ENCODE measurements at regions not wholly inside any gene's neighbourhood (a gene's known extent, or its start where the extent isn't known, plus 50 kb on each side); places are given as distances from the start of the nearest gene placed in this dataset.

GRCh38 chr17:22435231-22435974 lies 743.1 kb downstream of the KCNJ18 start:
- no peak for DNase-seq (ENCODE audit: low read depth)

DNA sequence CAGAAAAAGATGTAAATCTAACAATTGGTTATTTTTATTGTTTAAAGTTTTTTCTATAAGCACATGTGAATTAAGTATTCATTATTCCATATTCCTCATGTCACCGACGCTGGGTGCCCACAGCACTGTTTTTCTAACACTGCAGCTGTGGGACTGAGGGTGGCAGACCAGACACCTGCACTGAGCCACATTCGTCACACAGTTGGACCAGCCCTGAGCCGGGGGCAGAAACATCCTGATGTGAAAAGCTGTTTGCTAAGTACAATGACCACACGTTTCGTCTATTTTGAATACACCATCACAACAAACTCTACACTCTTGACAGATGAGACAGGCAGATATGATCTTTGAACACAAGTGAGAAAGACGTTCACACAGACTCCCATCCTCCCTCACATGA lies 749.5 kb downstream of the KCNJ18 start:
- no peak for DNase-seq (ENCODE audit: low read depth)

DNA sequence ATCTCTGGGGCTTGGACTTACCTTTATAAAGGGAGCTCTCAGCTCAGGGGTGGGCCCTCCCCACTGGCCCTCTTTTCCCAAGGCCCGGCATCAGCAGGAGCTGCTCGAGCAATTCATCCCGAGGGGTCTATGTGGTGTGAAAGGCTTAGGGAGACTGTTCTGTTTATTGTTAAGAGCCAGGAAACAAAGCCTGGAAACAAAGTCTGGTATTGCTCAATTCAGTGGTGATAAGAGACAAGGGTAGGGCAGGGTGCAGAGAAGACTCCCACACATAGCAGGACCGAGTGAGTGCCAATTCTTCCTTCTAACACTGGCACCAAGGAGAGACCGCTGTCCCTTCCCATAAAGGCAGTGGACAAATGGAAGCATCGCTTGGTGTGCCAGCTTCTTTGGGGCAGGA lies 750.7 kb downstream of the KCNJ18 start:
- no peak for DNase-seq (ENCODE audit: low read depth)

GRCh38 chr17:22453181-22453580 lies 760.9 kb downstream of the KCNJ18 start:
- DNase-seq (ENCODE audit: low read depth): no peak

DNA sequence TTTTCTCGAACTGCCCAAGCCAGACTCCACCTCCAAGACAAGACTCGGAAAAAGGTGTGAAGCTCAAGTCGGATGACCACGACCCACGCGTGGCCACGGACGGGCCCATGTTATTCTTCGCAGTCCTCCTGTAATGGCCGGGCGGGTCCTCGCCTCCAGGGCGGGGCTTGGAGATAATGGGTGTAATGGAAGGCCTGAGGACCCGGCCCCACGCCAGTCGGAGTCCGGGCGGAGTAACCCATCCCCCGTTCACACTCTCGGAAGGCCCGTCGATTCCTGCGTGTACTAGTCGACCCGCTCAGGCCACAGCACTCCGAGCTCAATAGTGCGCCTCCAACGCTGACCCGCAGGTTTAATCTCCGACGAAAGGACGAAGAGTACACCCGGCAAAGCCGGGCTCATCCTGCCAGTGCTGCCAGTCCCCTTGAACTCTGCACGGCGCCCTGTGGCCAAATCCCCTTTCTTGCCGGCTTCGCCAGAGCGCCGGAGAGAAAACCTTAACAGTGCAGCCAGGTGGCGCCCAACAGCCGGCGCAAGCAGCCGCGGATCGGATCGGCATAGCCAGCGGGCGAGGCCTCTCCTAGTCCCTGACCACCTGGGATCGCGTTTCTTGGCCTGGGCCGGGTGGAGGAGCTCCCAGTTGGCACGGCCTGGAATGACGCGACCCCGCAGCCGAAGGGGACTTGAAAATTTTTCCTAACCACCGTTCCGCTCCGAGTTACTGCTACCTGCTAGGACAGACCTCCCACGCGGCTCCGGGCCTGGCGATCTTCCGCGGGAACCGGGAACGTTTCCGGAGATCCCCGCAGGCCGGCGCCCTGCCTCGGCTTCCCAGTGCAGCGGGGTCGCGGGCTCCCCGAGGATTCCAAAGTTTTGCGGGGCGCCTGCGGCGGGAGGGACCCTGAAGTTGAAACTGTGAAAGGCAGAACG lies 762.0 kb downstream of the KCNJ18 start:
- DNase-seq (ENCODE audit: low read depth): no peak

GRCh38 chr17:22459331-22459952 lies 767.1 kb downstream of the KCNJ18 start:
- no peak for DNase-seq (ENCODE audit: low read depth)

- DNase-seq (ENCODE audit: low read depth): no peak
These were observed 767.6 kb downstream of the KCNJ18 start for GRCh38 chr17:22459953-22460350.

DNA sequence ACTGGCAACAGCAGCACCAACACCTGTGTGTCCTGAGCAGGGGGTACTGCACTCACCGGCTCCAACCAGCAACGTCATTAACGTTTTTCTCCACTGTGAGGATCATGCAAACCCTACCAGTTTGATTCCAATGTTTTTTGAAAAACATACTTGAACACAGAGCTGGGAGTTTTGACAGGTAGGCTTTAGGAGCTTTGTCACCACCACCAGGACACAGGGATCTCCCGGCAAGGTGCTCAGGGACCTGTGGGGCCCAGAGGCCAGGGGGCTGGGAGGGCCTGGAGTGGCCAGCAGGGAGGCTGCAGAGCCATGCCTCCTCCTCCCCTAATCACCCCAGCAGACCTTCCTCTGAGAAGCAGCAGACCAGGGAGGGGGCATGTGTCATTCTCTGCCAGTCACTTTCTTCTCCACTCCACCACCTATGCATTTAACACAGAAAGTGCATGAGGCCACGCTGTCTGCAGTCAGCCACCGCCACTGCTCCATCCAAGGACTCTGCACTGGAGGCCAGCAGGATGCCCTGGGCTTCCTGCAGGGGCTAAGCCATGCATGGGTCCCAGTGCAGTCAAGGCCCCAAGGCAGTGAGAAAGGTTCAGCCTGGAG lies 768.2 kb downstream of the KCNJ18 start:
- DNase-seq (ENCODE audit: low read depth): no peak

- DNase-seq (ENCODE audit: low read depth): no peak
These were observed 769.3 kb downstream of the KCNJ18 start for GRCh38 chr17:22461460-22462145.

- no peak for DNase-seq (ENCODE audit: low read depth)
These were observed 770.1 kb downstream of the KCNJ18 start for GRCh38 chr17:22462461-22462860.

GRCh38 chr17:22463110-22463850 lies 771.0 kb downstream of the KCNJ18 start:
- no peak for DNase-seq (ENCODE audit: low read depth)

DNA sequence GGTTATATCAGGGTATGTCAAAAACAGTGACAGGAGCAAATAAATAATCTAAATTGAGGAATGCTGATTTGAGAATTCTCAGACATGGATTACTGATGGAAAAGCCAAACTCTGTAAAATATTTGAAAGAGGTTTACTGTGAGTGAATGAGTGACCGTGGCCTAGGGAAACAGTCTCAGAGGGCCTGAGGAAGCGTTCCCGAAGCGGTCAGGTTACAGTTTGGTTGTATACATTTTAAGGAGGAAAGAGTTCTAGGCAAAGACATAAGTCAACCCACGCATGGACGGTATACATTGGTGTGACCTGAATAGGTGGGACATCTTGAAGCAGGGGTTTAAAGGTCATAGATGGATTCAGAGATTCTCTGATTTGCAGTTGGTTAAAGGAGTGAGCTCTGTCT lies 771.7 kb downstream of the KCNJ18 start:
- no peak for DNase-seq (ENCODE audit: low read depth)

- DNase-seq (ENCODE audit: low read depth): no peak
These were observed 775.4 kb downstream of the KCNJ18 start for GRCh38 chr17:22467720-22468119.

DNA sequence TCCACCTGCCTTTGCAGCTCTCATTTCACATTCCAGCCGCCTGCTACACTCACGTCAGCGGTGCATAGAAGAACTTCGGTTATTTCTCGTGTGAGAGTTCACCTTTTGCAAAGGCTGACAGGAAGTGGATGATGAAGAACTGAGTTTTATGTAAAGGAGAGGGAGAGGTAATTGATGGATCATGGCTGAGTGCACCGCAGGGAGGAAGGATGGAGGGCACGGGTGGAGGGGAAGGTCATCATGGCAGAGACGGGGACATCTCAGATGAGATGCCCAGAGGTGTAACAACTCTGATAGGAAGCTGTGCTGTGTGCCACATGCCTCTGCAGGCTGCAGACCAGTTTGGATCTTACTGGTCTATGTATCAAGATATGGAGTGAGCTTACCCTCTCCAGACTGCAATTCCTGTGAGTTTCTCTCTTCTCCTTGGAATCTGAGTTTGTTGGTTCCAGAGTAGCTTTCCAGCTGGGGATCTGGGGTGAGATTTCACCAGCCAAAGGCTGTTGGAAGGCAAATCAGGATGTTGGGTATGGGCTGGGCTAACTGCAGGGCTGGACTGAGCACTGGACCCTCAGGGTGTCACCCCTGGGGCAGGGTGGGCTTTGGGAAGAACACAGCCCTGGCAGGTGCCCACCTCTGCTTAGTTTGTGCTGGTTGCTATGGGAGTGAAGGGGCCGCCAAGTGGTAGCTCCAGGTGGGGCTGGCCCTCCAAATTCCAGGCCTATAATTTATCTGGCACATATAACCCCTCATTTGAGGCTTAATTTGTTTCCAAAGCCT lies 777.0 kb downstream of the KCNJ18 start:
- no peak for DNase-seq (ENCODE audit: low read depth)

GRCh38 chr17:22469941-22470340 lies 777.6 kb downstream of the KCNJ18 start:
- DNase-seq (ENCODE audit: low read depth): no peak

DNA sequence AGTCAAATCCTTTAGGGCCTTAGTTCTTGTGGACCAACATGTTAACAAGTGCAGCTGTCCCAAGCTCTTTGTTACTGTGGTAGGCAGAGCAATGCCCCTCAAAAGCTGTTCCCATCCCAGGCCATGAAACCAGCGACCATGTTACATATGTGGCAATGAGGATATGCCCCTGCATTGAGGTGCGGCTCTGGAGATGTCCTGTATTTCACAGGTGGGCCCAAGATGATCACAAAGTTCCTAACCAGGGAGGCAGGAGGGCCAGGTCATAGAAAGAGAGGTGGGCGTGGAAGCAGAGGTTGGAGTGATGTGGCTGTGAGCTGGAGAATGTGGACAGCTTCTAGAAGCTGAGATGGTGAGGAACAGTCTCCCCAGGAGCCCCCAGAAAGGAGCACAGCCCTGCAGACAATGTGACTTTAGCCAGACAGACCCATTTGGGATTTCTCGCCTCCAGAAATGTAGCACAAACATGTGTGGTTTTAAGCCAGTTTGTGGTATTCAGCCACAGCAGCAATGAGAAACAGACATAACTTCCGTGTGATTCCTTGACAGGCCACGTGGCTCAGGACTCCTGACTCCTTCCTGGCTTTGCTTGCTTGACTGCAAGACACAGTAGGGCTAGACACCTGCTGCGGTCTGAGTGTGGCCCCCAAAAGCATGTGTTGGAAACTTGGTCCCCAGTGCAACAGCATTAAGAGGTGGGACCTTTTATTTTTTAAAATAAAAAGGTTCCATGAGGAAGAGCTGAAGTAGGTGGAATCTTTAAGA lies 778.3 kb downstream of the KCNJ18 start:
- no peak for DNase-seq (ENCODE audit: low read depth)

DNA sequence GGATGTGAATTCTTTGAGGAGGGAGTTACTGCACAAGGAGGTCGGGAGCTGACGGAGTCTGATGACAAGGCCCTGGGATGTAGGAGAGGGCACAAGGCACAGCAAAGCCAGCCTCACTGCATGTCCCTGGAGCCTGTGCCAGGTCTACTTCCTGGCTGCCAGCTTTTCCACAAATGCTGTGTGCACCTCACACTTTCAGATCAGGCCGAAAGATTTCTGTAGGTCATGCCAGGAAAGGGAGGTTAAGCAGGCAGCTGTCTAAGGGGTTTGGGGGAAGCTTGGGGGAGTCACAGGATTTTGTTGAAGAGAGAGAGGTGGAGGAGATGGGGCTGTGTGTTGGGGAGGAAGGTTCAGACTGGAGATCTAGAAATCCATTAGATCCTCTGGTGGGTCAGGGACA lies 792.5 kb downstream of the KCNJ18 start:
- no peak for DNase-seq (ENCODE audit: low read depth)

DNA sequence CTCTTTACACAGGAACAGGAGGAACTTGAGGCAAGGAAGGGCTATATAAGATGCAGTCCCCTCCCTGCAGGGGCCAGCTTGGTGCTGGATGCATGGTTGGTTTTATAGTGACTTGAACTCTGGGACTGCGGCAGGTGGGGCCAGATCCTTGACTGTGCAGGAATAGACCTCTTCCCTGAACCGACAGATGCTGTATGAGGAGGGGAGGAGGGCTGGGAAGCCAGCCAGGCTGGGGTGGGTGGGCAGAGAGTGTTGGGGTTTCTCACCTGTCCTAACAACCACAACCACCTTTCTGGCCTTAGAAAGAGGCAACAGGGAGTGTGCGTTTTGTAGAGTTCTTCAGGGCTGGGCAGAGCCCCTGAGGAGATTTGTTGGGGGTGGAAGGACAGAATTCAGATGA lies 798.1 kb downstream of the KCNJ18 start:
- no peak for DNase-seq (ENCODE audit: low read depth)

DNA sequence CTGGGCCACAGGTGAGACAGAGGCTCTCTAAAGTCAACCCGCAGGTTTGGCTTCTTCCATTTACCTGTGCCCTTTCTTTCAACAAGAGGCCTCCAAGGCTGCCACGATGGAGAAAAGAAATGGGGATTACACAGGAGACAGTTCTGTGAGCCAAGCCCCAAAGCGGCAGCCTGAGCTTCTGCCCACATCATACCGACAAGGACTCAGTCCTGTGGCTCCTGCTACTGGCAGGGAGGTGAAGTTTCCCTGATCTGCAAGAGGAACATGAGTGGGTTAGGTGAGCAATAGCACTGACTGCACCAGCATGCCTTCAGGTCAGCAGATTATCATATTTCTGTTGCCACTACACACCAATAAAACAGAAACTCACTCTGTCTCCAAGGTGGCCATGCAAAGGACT lies 800.0 kb downstream of the KCNJ18 start:
- no peak for DNase-seq (ENCODE audit: low read depth)

Data from renal cortical epithelial cell (primary cell).